GM18519 (cell line): ENCODE measurements at regions not wholly inside any gene's neighbourhood (a gene's known extent, or its start where the extent isn't known, plus 50 kb on each side); places are given as distances from the start of the nearest gene placed in this dataset.
"Not testable (repeated sequence)": the region's sequence is repeated elsewhere in the genome, so short reads cannot be mapped to it uniquely, and the experiment has no call there.

Experiments
- ATAC-seq: cut with Tn5 transposase; IDR thresholded peaks from one replicate; pipeline ENCODE4 v1.9.1; 2021; ENCODE audit warnings: mild to moderate bottlenecking, moderate library complexity; ENCODE audit not compliant: unreplicated experiment, low FRiP score

DNA sequence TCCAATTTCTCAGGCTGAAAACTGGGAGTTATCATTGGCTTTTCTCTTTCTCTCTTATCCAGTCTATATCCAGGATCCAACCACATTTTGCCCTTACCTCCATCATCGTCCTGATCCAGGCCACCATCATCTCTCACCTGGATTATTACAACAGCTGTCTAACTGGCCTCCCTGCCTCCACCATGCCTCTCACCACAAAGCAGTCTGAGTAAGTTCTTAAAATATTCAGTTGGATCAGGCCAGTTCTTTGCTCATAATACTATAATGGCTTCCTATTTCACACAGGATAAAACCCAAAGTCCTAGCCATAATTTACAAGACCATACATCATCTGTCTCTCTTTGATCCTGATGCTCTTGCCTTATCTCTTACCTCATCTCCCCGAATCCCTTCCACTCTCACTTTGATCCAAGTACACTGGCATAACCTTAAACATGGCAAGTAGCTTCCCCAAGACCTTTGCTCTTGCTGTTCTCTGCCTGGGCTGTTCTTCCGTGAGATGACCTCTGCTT is 133.4 kb upstream of the RAP1B start:
- ATAC-seq = no peak

DNA sequence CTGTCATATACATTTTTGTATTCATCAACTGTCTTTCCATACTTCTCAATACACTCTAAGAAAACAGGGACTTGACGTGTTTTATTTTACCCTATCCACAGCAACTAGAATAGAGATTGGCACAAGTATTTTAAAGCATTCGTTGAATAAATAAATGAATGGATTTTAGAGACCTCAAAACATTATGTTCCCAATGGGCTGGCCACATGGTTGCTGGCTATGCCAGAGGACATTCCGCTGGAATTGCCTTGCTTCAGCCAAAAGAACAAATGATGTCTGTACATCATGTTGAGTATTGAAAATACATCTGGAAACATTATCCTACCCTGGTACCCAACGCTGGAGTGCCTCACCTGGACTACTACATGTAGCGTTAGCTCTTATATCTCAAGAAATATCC is 132.8 kb upstream of the RAP1B start:
- no peak for ATAC-seq

DNA sequence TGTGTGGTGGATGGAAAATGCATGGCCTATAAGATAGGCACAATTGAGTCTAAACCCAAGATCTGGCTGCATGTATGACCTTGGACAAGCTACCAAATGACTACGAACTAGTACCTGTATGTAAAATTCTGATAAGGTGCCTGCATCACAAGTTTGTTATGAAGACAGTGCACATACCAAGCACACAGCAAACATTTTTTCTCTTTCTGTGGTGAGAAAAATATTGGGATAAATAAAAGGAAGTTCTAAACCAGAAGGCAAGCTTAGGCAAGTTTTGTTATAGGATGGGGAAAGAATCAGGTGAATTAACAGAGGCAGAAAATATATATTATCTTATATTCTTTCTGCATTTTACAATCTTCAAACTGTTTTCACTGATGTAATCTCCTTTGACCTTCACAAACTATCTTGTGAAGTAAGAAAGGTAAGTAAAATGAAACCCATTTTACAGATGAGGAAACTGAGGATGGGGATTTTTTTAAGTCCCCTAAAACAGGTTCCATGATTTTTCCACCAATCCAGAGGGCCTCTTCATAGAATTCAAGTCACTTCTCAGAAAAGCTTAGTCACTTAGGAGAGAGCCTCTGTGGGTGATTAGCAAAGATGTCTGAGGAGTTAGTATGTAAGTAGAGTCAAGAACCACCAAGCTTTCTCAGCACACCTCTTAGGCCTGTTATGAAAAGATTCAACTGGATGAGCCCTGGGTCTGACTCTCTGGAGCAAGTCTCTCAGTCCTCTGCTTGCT is 132.0 kb upstream of the RAP1B start:
- no peak for ATAC-seq

DNA sequence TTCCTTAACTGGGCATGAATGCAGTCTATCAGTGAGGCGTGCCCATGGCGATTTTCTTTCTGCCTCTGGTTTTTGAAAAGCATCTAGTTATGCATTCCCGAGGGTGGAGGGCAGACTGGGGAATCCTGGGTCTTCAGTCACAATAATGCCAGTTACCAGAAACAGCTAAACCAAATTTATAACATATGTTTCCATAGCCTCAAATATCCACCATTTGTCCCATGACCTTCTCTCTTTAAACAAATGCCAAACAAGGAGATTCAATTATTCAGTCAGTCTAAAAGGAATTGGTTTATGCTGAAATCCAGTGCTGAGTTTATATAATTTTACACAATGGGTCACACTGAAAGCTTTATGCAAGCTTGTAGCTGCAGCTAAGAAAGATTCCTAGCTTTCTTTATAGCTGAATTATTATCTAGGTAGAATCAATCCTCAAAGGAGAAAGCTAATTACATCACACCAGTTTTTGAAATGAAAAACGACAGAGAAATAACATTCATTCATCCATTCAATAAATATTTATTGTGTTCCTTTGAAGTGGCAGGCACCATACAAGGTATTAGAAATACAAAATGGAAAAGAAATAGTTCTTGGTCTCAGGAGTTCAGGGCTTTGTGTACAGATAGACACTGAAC is 131.3 kb upstream of the RAP1B start:
- no peak for ATAC-seq

DNA sequence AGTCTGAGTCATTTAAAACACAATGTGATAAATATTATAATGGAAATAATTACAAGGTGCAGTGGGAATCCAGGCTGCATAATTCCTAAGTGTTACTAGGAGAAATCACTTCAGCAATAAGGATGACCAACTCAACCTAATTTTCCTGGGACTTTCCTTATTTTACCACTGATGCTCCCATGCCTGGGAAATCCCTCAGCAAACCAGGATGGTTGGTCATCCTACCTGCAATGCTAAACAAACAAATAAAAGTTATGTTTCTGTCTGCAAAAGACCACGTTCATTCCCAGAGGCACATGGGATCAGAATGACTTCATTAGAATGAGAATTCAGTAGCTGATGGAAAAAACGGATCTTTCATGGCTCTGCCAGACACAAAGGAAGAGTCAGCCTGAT is 130.8 kb upstream of the RAP1B start:
- ATAC-seq = no peak

DNA sequence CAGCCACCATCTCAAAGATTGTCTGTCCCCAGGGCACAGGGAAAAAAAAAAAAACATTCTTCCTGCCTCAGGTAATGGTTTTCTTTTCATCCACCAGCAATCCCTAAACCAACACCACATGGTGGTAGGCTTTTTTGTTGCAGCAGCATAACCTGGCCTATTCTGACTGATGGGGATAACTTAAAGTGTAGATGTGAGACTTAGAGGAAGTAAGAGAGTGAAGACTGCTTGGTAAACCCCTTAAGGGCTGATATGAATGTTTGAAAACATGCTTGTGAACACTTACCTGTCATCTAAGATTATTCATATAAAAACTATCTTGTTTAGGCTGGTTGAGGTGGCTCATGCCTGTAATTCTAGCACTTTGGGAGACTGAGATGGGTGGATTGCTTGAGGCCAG is 130.2 kb upstream of the RAP1B start:
- no peak for ATAC-seq

DNA sequence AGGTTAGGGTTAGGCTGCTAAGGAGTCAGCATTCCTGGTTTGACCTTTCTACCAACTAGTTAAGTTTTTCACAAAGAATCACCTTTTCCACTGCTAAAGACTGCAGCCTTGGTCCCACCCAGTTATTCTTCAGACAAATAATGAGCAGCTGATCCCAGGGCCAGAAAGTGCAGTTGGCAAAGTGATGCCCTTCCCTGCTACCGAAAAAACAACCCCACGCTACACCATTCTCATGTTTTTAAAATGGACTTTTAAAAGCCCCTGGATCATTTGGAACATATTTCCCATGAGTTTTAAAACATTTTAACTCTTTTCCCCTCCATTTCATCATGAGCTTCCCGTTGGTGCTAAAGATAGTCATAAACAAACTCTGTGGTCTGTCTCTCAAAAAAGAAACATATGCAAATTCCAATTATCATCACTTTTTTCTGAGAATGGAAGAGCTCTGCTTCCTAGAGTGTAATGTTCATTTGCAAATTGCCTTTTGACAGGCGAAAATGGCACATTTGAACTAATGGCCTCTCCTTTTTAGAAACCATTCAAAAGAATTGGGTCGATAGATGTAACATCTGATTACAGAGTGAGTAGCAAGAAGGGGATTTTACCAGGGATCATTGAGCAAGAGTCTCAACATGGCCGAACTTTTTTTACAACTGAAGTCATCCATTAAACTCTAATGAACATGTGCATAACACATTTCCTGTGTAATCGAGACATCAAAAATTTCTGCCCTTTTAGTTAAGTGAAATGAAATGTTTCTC is 129.3 kb upstream of the RAP1B start:
- peak; percentile 42 for ATAC-seq

DNA sequence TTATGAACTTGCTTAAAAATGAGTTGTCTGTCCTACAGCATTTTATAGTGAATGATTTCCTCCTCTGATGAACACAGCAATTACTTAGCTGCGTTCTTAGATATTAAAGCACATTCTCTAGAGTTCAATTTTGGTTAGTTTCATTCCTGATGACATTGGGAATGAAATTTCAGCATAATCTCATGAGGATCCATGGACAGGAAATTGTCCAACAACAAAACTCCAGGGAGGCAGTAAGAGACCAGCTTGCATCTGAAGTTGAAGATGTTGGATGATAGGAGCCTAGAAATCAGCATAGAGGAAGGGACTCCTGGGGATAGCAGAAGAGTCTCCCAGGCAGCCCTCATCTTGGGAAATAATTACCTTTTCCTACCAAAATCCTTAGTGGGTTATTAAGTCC is 128.7 kb upstream of the RAP1B start:
- no peak for ATAC-seq

DNA sequence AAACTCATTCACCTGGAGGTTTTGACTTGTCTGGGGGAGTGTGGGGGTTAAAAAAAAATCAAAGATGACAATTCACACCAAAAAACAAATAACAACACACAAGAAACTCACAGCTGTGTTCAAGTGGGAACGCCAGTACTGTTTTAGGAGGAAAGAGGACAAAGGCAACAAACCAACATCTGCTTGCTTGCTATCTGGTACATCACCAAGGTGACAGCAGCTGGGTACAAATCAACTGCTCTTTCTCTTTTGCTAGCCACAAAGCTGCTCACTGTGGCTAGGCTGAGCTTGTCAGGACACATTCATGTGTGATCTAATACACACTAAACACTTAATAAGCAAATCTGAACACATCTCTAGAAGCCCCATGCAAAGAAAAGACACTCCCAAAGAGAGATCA is 128.0 kb upstream of the RAP1B start:
- ATAC-seq = peak; percentile 42

DNA sequence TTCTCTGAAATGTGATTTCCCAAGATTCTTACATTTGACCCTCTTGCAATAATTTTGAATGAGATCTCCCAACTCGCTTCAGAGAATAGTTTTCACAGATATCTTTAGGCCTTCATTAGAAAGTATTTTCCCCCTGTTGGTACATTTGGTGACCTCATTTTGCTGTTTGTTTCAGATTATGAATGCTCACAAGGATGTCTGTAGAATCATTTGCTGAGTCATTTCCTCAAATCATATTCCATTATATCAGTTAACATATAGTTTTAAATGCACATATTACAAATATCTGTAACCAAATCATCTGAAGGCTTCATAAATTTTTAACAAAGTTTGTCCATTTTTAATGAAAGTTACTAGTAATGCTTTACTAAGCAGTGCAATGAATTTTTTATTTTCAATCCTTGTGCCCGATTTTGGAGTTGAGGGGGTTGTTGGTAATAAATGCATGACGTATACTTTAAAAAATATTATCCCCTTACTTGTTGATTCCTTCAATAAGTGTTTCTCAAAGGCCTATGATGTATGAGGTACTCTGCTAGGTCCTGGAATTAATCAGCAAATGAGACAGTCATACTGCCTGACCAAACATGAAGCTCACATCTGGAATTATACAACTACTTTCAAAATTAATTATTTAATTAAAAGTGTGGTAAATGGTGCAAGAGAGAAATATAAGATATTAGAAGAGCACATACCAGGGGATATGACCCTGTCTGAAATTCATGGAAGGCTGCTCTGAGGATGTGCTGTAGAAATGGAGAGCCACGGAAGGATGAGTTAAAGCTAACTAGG is 126.9 kb upstream of the RAP1B start:
- ATAC-seq = no peak

DNA sequence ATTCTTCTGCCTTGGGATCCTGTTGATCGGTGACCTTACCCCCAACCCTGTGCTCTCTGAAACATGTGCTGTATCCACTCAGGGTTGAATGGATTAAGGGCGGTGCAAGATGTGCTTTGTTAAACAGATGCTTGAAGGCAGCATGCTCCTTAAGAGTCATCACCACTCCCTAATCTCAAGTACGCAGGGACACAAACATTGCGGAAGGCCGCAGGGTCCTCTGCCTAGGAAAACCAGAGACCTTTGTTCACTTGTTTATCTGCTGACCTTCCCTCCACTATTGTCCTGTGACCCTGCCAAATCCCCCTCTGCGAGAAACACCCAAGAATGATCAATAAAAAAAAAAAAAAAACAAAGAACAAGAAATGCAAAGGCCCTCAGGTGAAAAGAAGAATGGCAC is 126.1 kb upstream of the RAP1B start:
- ATAC-seq = not testable (repeated sequence)

DNA sequence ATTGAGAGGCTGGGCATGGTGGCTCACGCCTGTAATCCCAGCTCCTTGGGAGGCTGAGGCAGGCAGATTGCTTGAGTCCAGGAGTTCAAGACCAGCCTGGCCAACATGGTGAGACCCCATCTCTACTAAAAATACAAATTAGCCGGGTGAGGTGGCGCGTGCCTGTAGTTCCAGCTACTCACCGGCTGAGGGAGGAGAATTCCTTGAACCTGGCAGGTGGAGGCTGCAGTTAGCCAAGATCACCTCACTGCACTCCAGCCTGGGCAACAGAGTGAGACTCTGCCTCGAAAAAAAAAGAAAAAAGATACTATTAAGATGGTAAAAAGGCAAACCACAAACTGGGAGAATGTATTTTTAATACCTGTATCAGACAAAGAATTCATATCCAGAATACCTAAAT is 124.2 kb upstream of the RAP1B start:
- not testable (repeated sequence) for ATAC-seq

DNA sequence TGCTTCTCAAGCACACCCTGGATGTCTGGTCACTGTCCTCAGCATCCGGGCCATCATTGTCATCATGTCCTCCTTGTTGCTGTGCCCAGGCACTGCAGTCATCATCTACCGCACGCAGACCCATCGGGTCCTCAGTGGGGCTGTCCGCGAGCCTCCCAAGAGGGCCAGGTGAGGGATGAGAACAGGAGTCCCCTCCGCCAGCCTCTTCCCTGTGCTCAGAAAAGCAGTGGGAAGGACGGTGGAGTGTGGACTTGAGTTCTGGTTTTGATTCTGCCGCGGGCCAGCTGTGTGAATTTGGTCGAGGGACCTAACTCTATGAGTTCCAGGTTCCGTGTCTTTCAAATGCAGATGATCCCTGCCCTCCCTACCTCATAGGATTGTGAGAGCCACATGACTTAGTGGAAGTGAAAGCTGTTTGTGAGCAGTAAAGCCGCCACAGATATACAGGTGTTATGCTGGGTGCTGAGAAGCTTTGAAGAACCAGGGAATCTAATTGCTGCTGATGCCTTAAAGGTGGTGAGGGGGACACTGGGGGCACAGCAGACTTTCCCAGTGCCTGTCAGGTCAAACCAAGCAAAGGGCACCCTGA is 122.9 kb upstream of the RAP1B start:
- ATAC-seq = no peak

DNA sequence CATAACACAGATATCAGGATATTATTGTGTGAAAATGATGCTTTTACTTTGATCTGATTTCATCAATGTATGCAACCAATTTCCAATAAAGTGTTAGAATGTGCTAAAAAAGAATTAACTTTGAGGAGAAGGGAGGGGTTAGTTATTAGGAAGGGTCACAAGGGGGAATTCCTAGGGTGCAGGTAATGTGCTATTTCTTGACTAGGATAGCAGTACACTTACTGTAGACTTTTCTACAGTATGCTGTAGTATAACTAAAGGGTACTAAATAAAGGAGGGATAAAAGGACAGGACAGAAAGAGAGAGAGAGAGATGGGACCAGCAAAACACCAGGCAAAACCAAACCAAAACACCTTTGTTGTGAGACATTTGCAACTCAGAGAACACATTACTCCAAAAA is 121.4 kb upstream of the RAP1B start:
- no peak for ATAC-seq

DNA sequence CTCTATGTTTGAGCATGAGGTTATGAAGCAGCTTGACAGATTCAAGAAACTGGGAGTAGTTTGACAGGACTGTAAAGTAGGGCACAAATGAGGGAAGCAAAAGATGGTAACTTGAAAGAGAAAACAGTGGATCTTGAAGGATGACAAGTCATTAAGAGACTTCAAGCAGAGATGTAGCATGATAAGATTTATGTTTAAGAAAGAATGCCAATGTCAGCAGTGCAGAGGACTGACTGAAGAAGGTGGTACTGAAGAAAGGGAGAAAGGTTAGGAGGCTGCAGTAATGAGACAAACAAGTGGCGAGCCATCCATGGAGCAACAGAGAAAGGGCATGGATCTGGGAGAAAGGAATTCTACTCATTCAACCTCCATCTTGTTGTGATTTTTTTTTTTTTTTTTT is 120.2 kb upstream of the RAP1B start:
- ATAC-seq = no peak

DNA sequence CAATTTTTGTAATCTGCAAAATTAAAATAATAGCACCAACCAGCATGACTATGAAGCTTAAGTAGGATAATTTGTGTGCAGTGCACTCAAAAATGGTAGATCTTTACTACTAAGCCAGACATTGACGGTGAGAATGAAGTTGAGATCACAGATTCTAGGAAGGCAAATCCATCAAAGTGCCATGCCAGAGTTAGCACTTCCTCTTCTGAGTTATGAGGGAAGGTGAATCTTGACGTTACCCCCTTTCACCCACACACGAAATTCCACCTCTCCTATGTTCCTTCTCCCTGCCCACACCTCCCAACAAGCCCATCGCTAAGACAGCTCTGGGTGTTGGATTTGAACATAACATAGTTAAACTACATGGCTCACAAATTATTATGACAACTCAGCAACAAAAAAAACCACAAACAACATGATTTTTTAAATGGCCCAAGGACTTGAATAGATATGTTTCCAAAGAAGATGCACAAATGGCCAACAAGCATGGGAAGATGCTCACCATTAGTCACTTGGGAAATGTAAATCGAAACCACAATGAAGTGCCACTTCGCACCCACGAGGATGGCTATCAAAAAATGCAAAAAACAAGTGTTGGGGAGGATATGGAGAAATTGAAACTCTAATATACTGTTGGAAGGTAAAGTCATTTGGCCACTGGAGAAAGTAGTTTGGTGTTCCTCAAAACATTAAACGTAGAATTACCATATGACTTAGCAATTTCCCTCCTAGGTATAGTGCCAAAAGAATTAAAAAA is 119.3 kb upstream of the RAP1B start:
- ATAC-seq = no peak

DNA sequence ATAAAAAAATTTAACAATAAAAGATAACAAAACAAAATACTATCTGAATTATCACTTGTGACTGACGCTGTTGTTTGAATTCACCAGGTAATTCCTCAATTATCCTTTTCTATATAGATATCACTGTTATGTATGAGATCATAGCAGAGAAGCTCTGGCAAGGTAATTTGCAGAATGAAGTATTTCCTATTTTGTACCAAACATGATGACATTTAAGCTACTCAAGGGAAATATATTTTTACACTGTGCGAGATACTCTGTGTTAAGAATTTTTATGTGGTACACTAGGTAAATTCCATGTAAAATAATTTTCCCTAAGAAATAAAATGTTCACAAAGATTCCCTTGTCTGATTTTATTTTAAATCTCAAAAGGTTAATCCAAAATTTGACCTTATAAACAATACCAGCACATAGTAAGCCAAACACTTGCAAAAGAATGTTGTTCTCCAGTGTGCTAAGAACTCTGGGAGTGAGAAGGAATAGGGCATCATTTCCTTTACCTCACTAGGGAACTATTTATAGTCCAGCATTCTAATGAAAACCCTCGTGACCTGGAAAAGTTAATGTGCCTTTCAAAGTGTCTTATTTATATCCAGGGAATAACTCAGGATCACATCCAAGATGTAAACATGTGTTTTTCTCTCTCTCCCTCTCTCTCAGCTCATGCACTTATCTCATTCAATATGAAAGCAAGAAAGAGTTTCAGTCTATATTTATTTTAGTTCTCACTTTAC is 115.2 kb upstream of the RAP1B start:
- ATAC-seq = no peak

DNA sequence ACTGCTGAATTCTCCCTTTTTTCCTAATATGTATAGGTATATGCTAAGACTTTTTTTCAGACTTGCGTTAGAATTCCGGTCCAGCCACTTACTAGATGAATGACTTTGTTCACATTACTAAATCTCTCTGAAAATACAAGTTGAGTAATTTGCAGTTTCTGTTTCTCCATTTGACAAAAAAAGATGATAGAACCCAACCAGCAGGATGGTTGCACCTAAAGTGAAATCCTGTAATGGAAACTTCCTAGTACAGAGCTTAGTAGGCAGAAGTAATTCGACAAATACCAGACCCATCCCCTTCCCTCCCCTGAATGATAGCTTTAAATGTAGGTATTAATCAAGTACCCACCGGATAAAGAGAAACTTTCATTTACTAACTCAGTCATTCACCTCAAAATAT is 113.6 kb upstream of the RAP1B start:
- ATAC-seq = no peak

DNA sequence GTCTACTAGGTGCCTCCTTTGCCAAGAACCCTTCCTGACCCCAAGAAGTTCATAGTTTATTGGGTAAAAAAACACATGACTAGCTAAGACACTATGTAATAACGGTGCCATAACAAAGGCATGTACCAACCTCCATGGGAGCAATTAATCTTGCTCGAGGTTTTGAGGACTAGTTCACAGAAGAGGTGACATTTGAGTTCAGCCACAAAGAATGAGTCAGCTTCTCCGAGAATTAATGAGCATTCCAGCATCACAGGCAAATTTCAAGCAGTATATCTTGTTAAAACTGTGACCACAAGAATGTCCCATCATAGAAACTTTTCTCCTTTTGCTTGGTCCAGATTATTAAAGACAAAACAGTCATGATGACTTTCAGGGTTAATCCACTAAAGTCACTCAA is 113.0 kb upstream of the RAP1B start:
- no peak for ATAC-seq
